H9 (cell line): ENCODE measurements at regions not wholly inside any gene's neighbourhood (a gene's known extent, or its start where the extent isn't known, plus 50 kb on each side); places are given as distances from the start of the nearest gene placed in this dataset.

ENCODE experiments used
- DNase-seq: peaks from one replicate; pipeline ENCODE4 v3.0.0-alpha.2; 2017
- H2AFZ ChIP-seq: one replicate; pipeline ENCODE4 v1.6.1; 2013; ENCODE audit warnings: mild to moderate bottlenecking, low read length, control low read depth, moderate library complexity
- H2AK5ac ChIP-seq: 2 replicates; pipeline ENCODE4 v1.6.1; 2013; ENCODE audit warnings: low read length, control low read depth, mixed read lengths; ENCODE audit not compliant: insufficient read length
- H2BK120ac ChIP-seq: one replicate; pipeline ENCODE4 v1.6.1; 2013; ENCODE audit warnings: low read depth, mild to moderate bottlenecking, low read length, control low read depth, inconsistent platforms; ENCODE audit not compliant: poor library complexity, severe bottlenecking
- H2BK12ac ChIP-seq: 2 replicates; pipeline ENCODE4 v1.6.1; 2013; ENCODE audit warnings: low read length, control low read depth, mixed read lengths, low read depth; ENCODE audit not compliant: insufficient read length
- H2BK15ac ChIP-seq: 2 replicates; pipeline ENCODE4 v1.6.1; 2013; ENCODE audit warnings: low read depth, low read length, control low read depth
- H2BK20ac ChIP-seq: one replicate; pipeline ENCODE4 v1.6.1; 2013; ENCODE audit warnings: low read depth, mild to moderate bottlenecking, low read length, control low read depth, inconsistent platforms; ENCODE audit not compliant: poor library complexity, severe bottlenecking
- H2BK5ac ChIP-seq: 2 replicates; pipeline ENCODE4 v1.6.1; 2013; ENCODE audit warnings: low read length, control low read depth, mixed read lengths; ENCODE audit not compliant: insufficient read length
- H3K14ac ChIP-seq: 2 replicates; pipeline ENCODE4 v1.6.1; 2013; ENCODE audit warnings: low read length, control low read depth; ENCODE audit not compliant: insufficient read depth
- H3K18ac ChIP-seq: 2 replicates; pipeline ENCODE4 v1.6.1; 2013; ENCODE audit warnings: low read depth, mild to moderate bottlenecking, mixed read lengths, low read length, control low read depth; ENCODE audit not compliant: insufficient read length
- H3K23ac ChIP-seq: 2 replicates; pipeline ENCODE4 v1.6.1; 2013; ENCODE audit warnings: low read length, control low read depth, mixed read lengths, low read depth; ENCODE audit not compliant: insufficient read length
- H3K23me2 ChIP-seq: 2 replicates; pipeline ENCODE4 v1.6.1; 2013; ENCODE audit warnings: low read depth, mild to moderate bottlenecking, mixed read lengths, low read length, control low read depth; ENCODE audit not compliant: insufficient read length, poor library complexity, severe bottlenecking
- H3K27ac ChIP-seq: 2 replicates; pipeline ENCODE4 v1.5.1; 2013; ENCODE audit warnings: low read length, control low read depth, mixed read lengths, low read depth; ENCODE audit not compliant: insufficient read length
- H3K27me3 ChIP-seq: 2 replicates; pipeline ENCODE4 v1.6.1; 2013; ENCODE audit warnings: low read length, control low read depth, inconsistent platforms; ENCODE audit not compliant: insufficient read depth
- H3K4ac ChIP-seq: 2 replicates; pipeline ENCODE4 v1.6.1; 2013; ENCODE audit warnings: low read depth, mild to moderate bottlenecking, control low read depth, inconsistent platforms, low read length, moderate library complexity
- H3K4me1 ChIP-seq: 2 replicates; pipeline ENCODE4 v1.6.1; 2013; ENCODE audit warnings: low read length, control low read depth, inconsistent platforms; ENCODE audit not compliant: insufficient read depth
- H3K4me2 ChIP-seq: 2 replicates; pipeline ENCODE4 v1.6.1; 2013; ENCODE audit warnings: low read length, control low read depth, mixed read lengths; ENCODE audit not compliant: insufficient read length, insufficient read depth
- H3K56ac ChIP-seq: 2 replicates; pipeline ENCODE4 v1.6.1; 2013; ENCODE audit warnings: low read depth, mild to moderate bottlenecking, mixed read lengths, low read length, control low read depth; ENCODE audit not compliant: insufficient read length
- H3K79me1 ChIP-seq: 2 replicates; pipeline ENCODE4 v1.6.1; 2013; ENCODE audit warnings: low read depth, mild to moderate bottlenecking, moderate library complexity, low read length, control low read depth, inconsistent platforms; ENCODE audit not compliant: insufficient read depth, poor library complexity, severe bottlenecking
- H3K79me2 ChIP-seq: 2 replicates; pipeline ENCODE4 v1.6.1; 2013; ENCODE audit warnings: low read length, control low read depth, inconsistent platforms; ENCODE audit not compliant: insufficient read depth
- H3K9ac ChIP-seq: 2 replicates; pipeline ENCODE4 v1.6.1; 2013; ENCODE audit warnings: low read length, control low read depth, mixed read lengths; ENCODE audit not compliant: insufficient read length; ENCODE audit errors: extremely low read depth
- H3K9me3 ChIP-seq: one replicate; pipeline ENCODE4 v1.6.1; 2013; ENCODE audit warnings: low read depth, low read length, inconsistent platforms; ENCODE audit not compliant: control insufficient read depth
- H3T11ph ChIP-seq: one replicate; pipeline ENCODE4 v1.6.1; 2013; ENCODE audit warnings: mild to moderate bottlenecking, low read length, control low read depth, inconsistent platforms
- H4K20me1 ChIP-seq: one replicate; pipeline ENCODE4 v1.6.1; 2013; ENCODE audit not compliant: control insufficient read depth, insufficient read length, insufficient read depth
- H4K5ac ChIP-seq: 2 replicates; pipeline ENCODE4 v1.6.1; 2013; ENCODE audit warnings: low read depth, mild to moderate bottlenecking, mixed read lengths, low read length, control low read depth; ENCODE audit not compliant: insufficient read length
- H4K8ac ChIP-seq: replicated peaks from 2 replicates; pipeline ENCODE4 v1.6.1; 2013; ENCODE audit warnings: low read length, control low read depth, mixed read lengths, low read depth; ENCODE audit not compliant: insufficient read length
- H4K91ac ChIP-seq: 2 replicates; pipeline ENCODE4 v1.6.1; 2013; ENCODE audit warnings: low read depth, mild to moderate bottlenecking, moderate library complexity, mixed read lengths, low read length, control low read depth; ENCODE audit not compliant: insufficient read length
- H3K27ac Mint-ChIP-seq, 3 experiments: 2 replicates in 2 of 3; 3 replicates in 1 of 3; pipeline ENCODE4 v1.8.0; 2020 to 2021; ENCODE audit warnings: mixed read lengths in 3 of 3, mild to moderate bottlenecking in 1 of 3, moderate library complexity in 1 of 3
- H3K27me3 Mint-ChIP-seq: 2 replicates; pipeline ENCODE4 v1.8.0; 2021; ENCODE audit warnings: low read depth, mild to moderate bottlenecking, moderate library complexity, mixed read lengths
- H3K36me3 Mint-ChIP-seq, 3 experiments: 2 replicates in 2 of 3; 3 replicates in 1 of 3; pipeline ENCODE4 v1.8.0; 2020 to 2021; ENCODE audit warnings: low read depth in 3 of 3, mixed read lengths in 3 of 3; ENCODE audit not compliant: insufficient read depth in 1 of 3
- H3K4me1 Mint-ChIP-seq, 2 experiments: 2 replicates each; pipeline ENCODE4 v1.8.0; 2020; ENCODE audit warnings: mixed read lengths in 2 of 2
- H3K4me3 Mint-ChIP-seq, 2 experiments: 2 replicates in 1 of 2; 3 replicates in 1 of 2; pipeline ENCODE4 v1.8.0; 2020 to 2021; ENCODE audit warnings: mild to moderate bottlenecking in 2 of 2, mixed read lengths in 2 of 2, moderate library complexity in 1 of 2
- H3K9me3 Mint-ChIP-seq, 2 experiments: 2 replicates in 1 of 2; 3 replicates in 1 of 2; pipeline ENCODE4 v1.8.0; 2020; ENCODE audit warnings: mild to moderate bottlenecking in 2 of 2, mixed read lengths in 2 of 2, moderate library complexity in 1 of 2
- CTCF ChIP-seq: fragments of 200-600 bp; sonication (generic); conservative IDR thresholded peaks from 3 replicates; pipeline ENCODE4 v1.8.0; 2021; ENCODE audit warnings: antibody characterized with exemption, mild to moderate bottlenecking

GRCh38 chr5:120999550-120999949, 535.5 kb downstream of the PRR16 start:
- no peak overlapping the region for H4K5ac ChIP-seq
- no peak overlapping the region for H2AK5ac ChIP-seq
- no peak overlapping the region for H3K4ac ChIP-seq
- H3K4me2 ChIP-seq, result no peak overlapping the region
- no peak overlapping the region for H2AFZ ChIP-seq
- no peaks in the 10 kb centered on the region for H3K4me1 Mint-ChIP-seq
- TF ChIP-seq CTCF, result no peak
- H3K4me1 ChIP-seq, result no peaks in the 10 kb centered on the region
- no peak overlapping the region for H3K27ac Mint-ChIP-seq
- H3K79me2 ChIP-seq, result no peaks in the 10 kb centered on the region
- H3K9me3 ChIP-seq, result no peaks in the 10 kb centered on the region
- H2BK120ac ChIP-seq, result no peak overlapping the region
- no peak overlapping the region for H3K23ac ChIP-seq
- H3K18ac ChIP-seq, result no peak overlapping the region
- H3K56ac ChIP-seq, result no peak overlapping the region
- no peak overlapping the region for H3K9ac ChIP-seq
- no peaks in the 10 kb centered on the region for H3K36me3 Mint-ChIP-seq
- no peak for DNase-seq
- H3K14ac ChIP-seq, result no peak overlapping the region
- no peaks in the 10 kb centered on the region for H3K27me3 ChIP-seq
- H4K20me1 ChIP-seq, result no peaks in the 10 kb centered on the region
- no peak overlapping the region for H3K27ac ChIP-seq
- no peak overlapping the region for H4K91ac ChIP-seq
- no peak overlapping the region for H2BK5ac ChIP-seq
- H4K8ac ChIP-seq, result no peak overlapping the region
- no peak overlapping the region for H3T11ph ChIP-seq
- H2BK20ac ChIP-seq, result no peak overlapping the region
- H3K23me2 ChIP-seq, result no peaks in the 10 kb centered on the region
- H2BK12ac ChIP-seq, result no peak overlapping the region
- no peak overlapping the region for H2BK15ac ChIP-seq
- no peaks in the 10 kb centered on the region for H3K79me1 ChIP-seq
- no peaks in the 10 kb centered on the region for H3K27me3 Mint-ChIP-seq
- no peaks in the 10 kb centered on the region for H3K9me3 Mint-ChIP-seq
- H3K4me3 Mint-ChIP-seq, result no peak overlapping the region
